Raji (cell line): ENCODE measurements at regions not wholly inside any gene's neighbourhood (a gene's known extent, or its start where the extent isn't known, plus 50 kb on each side); places are given as distances from the start of the nearest gene placed in this dataset.

ENCODE experiments used
- POLR2A ChIP-seq: IDR thresholded peaks from 2 replicates; pipeline ENCODE4 v1.6.1; 2011; ENCODE audit warnings: low read depth, low read length, control low read depth; ENCODE audit not compliant: insufficient read depth

DNA sequence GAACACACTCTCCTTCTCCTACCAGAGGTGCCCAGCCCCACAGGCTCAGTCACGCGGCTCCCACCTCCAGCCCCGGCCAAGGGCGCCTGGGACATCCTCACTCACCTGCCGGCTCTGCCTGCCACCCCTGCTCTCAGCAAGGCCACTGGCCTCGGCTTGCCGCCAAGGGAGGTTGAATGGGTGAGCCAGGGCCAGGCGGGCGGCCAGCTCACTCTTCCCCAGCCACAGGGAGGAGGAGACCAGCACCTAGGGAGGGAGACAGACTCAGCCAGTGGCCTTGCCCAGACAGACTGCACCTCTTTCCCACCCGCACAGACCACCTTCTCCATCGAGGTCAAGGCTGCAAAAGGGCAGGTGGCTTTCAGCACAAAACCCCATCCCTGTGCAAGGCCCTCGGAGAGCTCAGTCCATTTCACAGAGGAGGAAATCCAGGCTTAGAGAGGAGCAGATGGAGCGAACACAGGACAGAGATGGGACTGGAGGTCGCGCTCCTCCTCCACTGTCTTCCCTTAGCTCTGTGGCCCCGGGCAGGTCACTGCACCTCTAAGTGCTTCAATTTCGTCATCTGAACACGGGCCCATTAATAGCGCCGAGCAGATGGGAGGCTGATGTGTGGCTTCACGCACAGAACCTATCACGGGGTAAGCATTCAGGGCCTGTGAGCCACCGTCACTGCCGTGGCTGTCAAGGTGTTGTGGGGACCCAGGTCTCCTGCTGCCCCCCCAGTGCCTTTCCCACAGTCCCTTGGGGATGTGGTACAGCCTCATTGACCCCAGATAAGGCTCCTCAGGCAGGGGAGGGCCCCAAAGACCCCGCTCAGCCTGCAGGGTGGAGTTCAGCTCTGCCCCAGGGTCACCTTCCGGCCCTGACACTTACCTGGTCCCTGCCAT is 56.1 kb downstream of the RMI2 start:
- no peak for TF ChIP-seq POLR2A

GRCh38 chr16:11402051-11402744 is 56.9 kb downstream of the RMI2 start:
- no peak for TF ChIP-seq POLR2A

GRCh38 chr16:11402745-11403533 is 57.7 kb downstream of the RMI2 start:
- TF ChIP-seq POLR2A: no peak

GRCh38 chr16:11403534-11403795 is 58.2 kb downstream of the RMI2 start:
- TF ChIP-seq POLR2A: no peak

DNA sequence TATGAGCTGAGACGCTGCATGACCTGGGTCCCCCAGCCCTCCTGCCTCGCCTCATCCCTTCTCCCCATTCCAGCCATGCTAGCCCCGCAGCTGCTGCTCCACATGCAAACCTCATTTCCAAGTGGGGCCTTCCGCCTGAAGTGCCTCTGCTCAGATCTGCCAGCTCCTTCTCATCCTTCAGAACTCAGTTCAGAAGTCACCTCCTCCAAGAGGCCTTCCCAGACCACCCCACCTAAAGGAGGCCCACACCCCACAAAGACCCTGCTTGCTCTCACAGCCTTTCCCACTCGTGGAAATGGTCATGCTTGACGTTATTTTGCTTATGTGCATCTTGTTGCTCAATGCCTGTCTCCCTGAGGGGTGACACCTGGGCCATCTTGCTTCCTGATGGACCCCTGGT is 58.7 kb downstream of the RMI2 start:
- TF ChIP-seq POLR2A: no peak

DNA sequence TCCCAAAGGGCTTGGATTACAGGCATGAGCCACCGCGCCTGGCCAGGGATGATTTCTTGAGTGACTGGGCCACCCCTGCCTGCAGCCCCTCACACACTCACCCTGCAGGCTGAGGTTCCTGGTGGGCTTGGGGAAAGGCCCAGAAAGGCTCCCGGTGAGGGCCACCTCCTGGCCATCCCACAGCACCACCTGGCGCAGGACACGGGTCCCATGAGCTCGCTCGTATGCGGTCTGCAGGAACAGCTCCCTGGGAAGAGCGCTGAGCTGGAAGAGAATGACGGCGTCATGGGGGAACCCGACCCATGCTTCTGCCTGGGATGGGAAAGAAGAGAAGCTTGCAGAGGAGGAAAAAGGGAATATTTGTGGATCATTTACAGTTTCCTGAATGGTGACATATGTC is 59.3 kb downstream of the RMI2 start:
- no peak for TF ChIP-seq POLR2A

DNA sequence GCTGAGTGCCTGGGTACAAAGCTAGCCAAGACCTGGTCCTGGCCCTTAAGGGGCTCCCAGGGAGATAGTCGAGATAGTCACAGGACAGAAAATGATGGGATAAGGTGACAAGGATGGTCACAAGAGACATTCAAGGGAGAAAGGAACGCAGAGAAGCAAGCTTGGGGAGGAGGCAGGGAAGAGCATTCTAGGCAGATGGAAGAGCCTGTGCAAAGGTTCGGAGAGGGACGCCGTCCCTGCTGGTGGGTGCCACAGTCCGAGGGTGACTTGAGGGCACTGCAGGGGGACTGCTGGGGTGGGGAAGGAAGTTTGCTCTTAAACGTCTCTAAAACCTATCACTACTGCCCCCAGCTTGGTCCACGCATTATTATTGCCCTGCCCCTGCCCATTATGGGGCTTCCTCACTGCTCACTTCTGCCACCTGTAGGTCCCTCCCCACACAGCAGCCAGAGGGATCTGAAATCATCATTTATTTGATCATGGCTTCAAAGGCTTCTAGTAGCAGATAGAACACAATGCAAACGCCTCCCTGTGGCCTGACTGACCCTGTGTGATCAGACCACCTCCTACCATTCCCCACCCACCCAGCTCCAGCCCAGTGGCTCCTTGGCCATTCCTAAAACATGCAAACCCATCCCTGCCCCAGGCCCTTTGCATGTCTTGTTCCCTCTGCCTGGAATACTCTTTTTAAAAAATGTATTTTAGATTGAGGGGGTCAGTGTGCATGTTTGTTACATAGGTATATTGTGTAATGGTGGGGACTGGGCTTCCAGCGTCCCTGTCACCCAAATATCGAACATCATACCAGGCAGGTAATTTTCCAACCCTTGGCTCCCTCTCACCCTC is 60.3 kb downstream of the RMI2 start:
- TF ChIP-seq POLR2A: no peak

- TF ChIP-seq POLR2A: no peak
Measured at GRCh38 chr16:11406177-11406560, 60.9 kb downstream of the RMI2 start.

- no peak for TF ChIP-seq POLR2A
Measured at GRCh38 chr16:11407047-11407982, 62.1 kb downstream of the RMI2 start.

DNA sequence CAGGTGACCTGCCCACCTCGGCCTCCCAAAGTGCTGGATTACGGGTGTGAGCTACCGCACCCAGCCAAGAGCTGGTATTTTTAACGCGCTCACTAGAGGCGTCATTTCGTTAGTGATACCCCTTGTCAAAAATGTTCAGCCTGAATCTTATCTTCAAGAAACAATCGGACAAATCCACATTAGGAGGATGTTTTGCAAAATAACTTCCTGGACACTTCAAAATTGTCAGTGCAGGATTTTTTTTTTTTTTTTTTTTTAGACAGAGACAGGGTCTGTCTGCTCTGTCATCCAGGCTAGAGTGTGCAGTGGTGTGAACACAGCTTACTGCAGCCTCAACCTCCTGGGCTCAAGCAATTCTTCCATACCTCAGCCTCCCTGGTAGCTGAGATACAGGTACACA is 63.0 kb downstream of the RMI2 start:
- TF ChIP-seq POLR2A: no peak

DNA sequence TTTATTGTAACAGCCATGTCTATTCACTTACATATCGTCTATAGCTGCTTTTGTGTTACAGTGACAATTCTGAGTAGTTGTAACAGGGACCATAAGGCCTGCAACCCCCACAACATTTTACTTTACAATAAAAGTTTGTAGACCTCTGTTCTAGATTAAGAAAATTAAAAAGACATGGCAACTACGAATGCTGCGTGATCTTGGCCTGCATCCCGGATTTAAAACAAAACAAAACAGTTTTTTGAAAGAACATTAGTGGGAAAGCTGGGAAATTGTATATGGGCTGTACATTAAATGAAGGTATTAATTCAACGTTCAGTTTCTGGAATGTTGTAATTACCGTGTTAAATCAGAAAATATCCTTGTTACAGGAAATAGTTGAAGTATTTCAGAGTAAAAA is 64.1 kb downstream of the RMI2 start:
- TF ChIP-seq POLR2A: no peak

- no peak for TF ChIP-seq POLR2A
Measured at GRCh38 chr16:11410376-11411058, 65.3 kb downstream of the RMI2 start.

GRCh38 chr16:11411059-11411550 is 65.8 kb downstream of the RMI2 start:
- TF ChIP-seq POLR2A: no peak
